A549 (cell line): ENCODE measurements at regions not wholly inside any gene's neighbourhood (a gene's known extent, or its start where the extent isn't known, plus 50 kb on each side); places are given as distances from the start of the nearest gene placed in this dataset.

Experiments
- ATAC-seq, 2 experiments: fragments of 200-7000 bp in 1 of 2; fragments of >200 bp in 1 of 2; cut with Nextera tagmentation in 1 of 2; cut with Tn5 transposase in 1 of 2; 3 replicates each; pipeline versions ENCODE4 v1.8.0 to v1.9.1; 2018 to 2020; ENCODE audit warnings: mild to moderate bottlenecking in 1 of 2, moderate library complexity in 1 of 2
- CTCF ChIA-PET: fragments of 300-600 bp; sonication (Branson Sonifier 250); formaldehyde crosslinking; extraction: SDS; loops from one replicate; lab custom pipeline; 2021; ENCODE audit warnings: antibody characterized with exemption, inconsistent platforms; lab: Yijun Ruan, JAX
- POLR2A ChIA-PET: fragments of 350-600 bp; formaldehyde crosslinking; extraction: SDS; loops from one replicate; lab custom pipeline; 2021; ENCODE audit warnings: antibody characterized with exemption, inconsistent platforms; lab: Yijun Ruan, JAX
- DNase-seq, 2 experiments: peaks; one replicate each; pipeline versions ENCODE4 v3.0.0 to v3.0.0-alpha.2; 2011 to 2016; ENCODE audit warnings: low read depth in 1 of 2, low spot score in 1 of 2
- FAIRE-seq: peaks from 2 replicates; lab custom pipeline; 2011; peaks lifted over from hg19 to GRCh38; lab: Jason Lieb, UNC
- H3K27ac ChIP-seq, 2 experiments: fragments of >200 bp; sonication (Bioruptor Twin); formaldehyde crosslinking; 3 replicates each; pipeline ENCODE4 v1.5.1; 2016 to 2017
- H3K4me1 ChIP-seq: fragments of >200 bp; sonication (Bioruptor Twin); formaldehyde crosslinking; 3 replicates; pipeline ENCODE4 v1.6.1; 2016
- H3K4me2 ChIP-seq: fragments of >200 bp; sonication (Bioruptor Twin); formaldehyde crosslinking; 3 replicates; pipeline ENCODE4 v1.6.1; 2016
- H3K4me3 ChIP-seq: fragments of >200 bp; sonication (Bioruptor Twin); formaldehyde crosslinking; 3 replicates; pipeline ENCODE4 v1.5.1; 2016
- H3K9me3 ChIP-seq: fragments of >200 bp; sonication (Bioruptor Twin); formaldehyde crosslinking; 3 replicates; pipeline ENCODE4 v1.6.1; 2016
- ATOH8 ChIP-seq: fragments of 250-450 bp; sonication (Bioruptor Pico); IDR thresholded peaks from 2 replicates; pipeline ENCODE4 v1.5.0; 2020; ENCODE audit warnings: low read depth, mild to moderate bottlenecking, moderate library complexity
- BCL3 ChIP-seq: fragments of >200 bp; sonication (Bioruptor Twin); formaldehyde crosslinking; IDR thresholded peaks from 3 replicates; pipeline ENCODE4 v1.6.1; 2016
- BHLHE40 ChIP-seq: IDR thresholded peaks from 2 replicates; pipeline ENCODE4 v1.6.1; 2012; ENCODE audit warnings: low read depth, low read length, inconsistent platforms
- CBX2 ChIP-seq: fragments of 200-600 bp; sonication (generic); IDR thresholded peaks from 2 replicates; pipeline ENCODE4 v1.6.1; 2016; ENCODE audit warnings: low read depth, mild to moderate bottlenecking, borderline replicate concordance
- CTCF ChIP-seq: fragments of >200 bp; sonication (Bioruptor Twin); formaldehyde crosslinking; IDR thresholded peaks from 3 replicates; pipeline ENCODE4 v1.5.1; 2016
- EHF ChIP-seq: fragments of 250-450 bp; sonication (Bioruptor Pico); IDR thresholded peaks from 2 replicates; pipeline ENCODE4 v1.5.0; 2020; ENCODE audit warnings: mild to moderate bottlenecking
- EP300 ChIP-seq, 2 experiments: fragments of >200 bp; sonication (Bioruptor Twin); formaldehyde crosslinking; IDR thresholded peaks; 2 replicates in 1 of 2; 3 replicates in 1 of 2; pipeline ENCODE4 v1.6.1; 2016 to 2017
- FOSB ChIP-seq: fragments of 250-450 bp; sonication (Bioruptor Pico); IDR thresholded peaks from 2 replicates; pipeline ENCODE4 v1.5.0; 2020; ENCODE audit warnings: mild to moderate bottlenecking, moderate library complexity
- FOSL2 ChIP-seq, 2 experiments: fragments of 450-650 bp in 1 of 2; fragments of >200 bp in 1 of 2; sonication (Bioruptor Twin) in 1 of 2; formaldehyde crosslinking; IDR thresholded peaks; 2 replicates each; pipeline versions ENCODE4 v1.5.0 to v1.6.1; 2016 to 2020; ENCODE audit warnings: mild to moderate bottlenecking in 1 of 2, moderate library complexity in 1 of 2
- GATA3 ChIP-seq: IDR thresholded peaks from 2 replicates; pipeline ENCODE4 v1.6.1; 2012; ENCODE audit warnings: borderline replicate concordance
- HES2 ChIP-seq: fragments of >200 bp; sonication (Bioruptor Twin); formaldehyde crosslinking; IDR thresholded peaks from 2 replicates; pipeline ENCODE4 v1.6.1; 2016
- HEYL ChIP-seq: fragments of 250-450 bp; sonication (Bioruptor Pico); IDR thresholded peaks from 2 replicates; pipeline ENCODE4 v1.8.0; 2021; ENCODE audit warnings: mild to moderate bottlenecking, moderate library complexity
- HOXB13 ChIP-seq: fragments of 250-450 bp; sonication (Bioruptor Pico); IDR thresholded peaks from 2 replicates; pipeline ENCODE4 v1.5.0; 2020; ENCODE audit warnings: low read depth, mild to moderate bottlenecking, moderate library complexity
- JUN ChIP-seq, 2 experiments: fragments of >200 bp; sonication (Bioruptor Twin); formaldehyde crosslinking; IDR thresholded peaks; 2 replicates in 1 of 2; 3 replicates in 1 of 2; pipeline ENCODE4 v1.6.1; 2016 to 2017
- JUNB ChIP-seq: fragments of >200 bp; sonication (Bioruptor Twin); formaldehyde crosslinking; IDR thresholded peaks from 2 replicates; pipeline ENCODE4 v1.6.1; 2016
- MAX ChIP-seq: IDR thresholded peaks from 2 replicates; pipeline ENCODE4 v1.6.1; 2012
- NFE2L2 ChIP-seq: fragments of 150-350 bp; conservative IDR thresholded peaks from 2 replicates; pipeline ENCODE4 v1.6.1; 2014; ENCODE audit warnings: low read length
- PBX3 ChIP-seq: IDR thresholded peaks from 2 replicates; pipeline ENCODE4 v1.6.1; 2012
- RAD21 ChIP-seq, 2 experiments: fragments of >200 bp in 1 of 2; sonication (Bioruptor Twin) in 1 of 2; formaldehyde crosslinking in 1 of 2; IDR thresholded peaks in 1 of 2; conservative IDR thresholded peaks in 1 of 2; 2 replicates in 1 of 2; 3 replicates in 1 of 2; pipeline ENCODE4 v1.6.1; 2012 to 2018; ENCODE audit warnings: inconsistent platforms in 1 of 2
- RFX5 ChIP-seq: fragments of 450-650 bp; IDR thresholded peaks from 2 replicates; pipeline ENCODE4 v1.7.1; 2014; ENCODE audit warnings: antibody characterized with exemption, mild to moderate bottlenecking, moderate library complexity
- SMC3 ChIP-seq: fragments of >200 bp; sonication (Bioruptor Twin); formaldehyde crosslinking; IDR thresholded peaks from 3 replicates; pipeline ENCODE4 v1.6.1; 2018; ENCODE audit warnings: inconsistent platforms
- SREBF2 ChIP-seq: fragments of 450-650 bp; IDR thresholded peaks from 2 replicates; pipeline ENCODE4 v1.6.1; 2014; ENCODE audit warnings: mild to moderate bottlenecking, moderate library complexity
- TFCP2L1 ChIP-seq: fragments of 250-450 bp; sonication (Bioruptor Pico); IDR thresholded peaks from 2 replicates; pipeline ENCODE4 v1.5.0; 2021; ENCODE audit warnings: mild to moderate bottlenecking
- USF2 ChIP-seq: fragments of 450-650 bp; IDR thresholded peaks from 2 replicates; pipeline ENCODE4 v1.6.1; 2014; ENCODE audit warnings: antibody characterized with exemption
- ZNF302 ChIP-seq: fragments of 250-450 bp; sonication (Bioruptor Pico); IDR thresholded peaks from 2 replicates; pipeline ENCODE4 v1.9.0; 2021; ENCODE audit warnings: inconsistent platforms, mild to moderate bottlenecking, moderate library complexity
- WGBS: methylation state at CpG from one replicate; pipeline ENCODE4 v1.1.6; 2017; ENCODE audit errors: missing lambda C conversion rate; 5-methylcytosine and 5-hydroxymethylcytosine counted together

- Histone ChIP-seq H3K4me1 (peaks cover 46% of the 10 kb centered on the region), H3K27ac (peak overlapping the region; percentile 61 to 68), H3K4me2 (peak overlapping the region; percentile 68), H3K9me3 (no peaks in the 10 kb centered on the region), H3K4me3 (no peak overlapping the region)
- POLR2A ChIA-PET: no interaction called here
- FAIRE-seq (no peak), ATAC-seq (peak; percentile 75 to 85), DNase-seq (peak; percentile 61 to 85)
- no peak for TF ChIP-seq ZNF302
- no peak for TF ChIP-seq RFX5
- TF ChIP-seq JUNB: peak; percentile 79
- peak; percentile 71 for TF ChIP-seq FOSL2 (IDR thresholded peaks at IDR 0.05)
- TF ChIP-seq FOSL2 (CRISPR knock-in tag; IDR thresholded peaks at IDR 0.05): 0 out of 2 replicates have a peak, but pooled peaks have one; percentile 40
- TF ChIP-seq SREBF2: no peak
- TF ChIP-seq FOSB (CRISPR knock-in tag): no peak
- no peak for TF ChIP-seq CTCF
- no peak for TF ChIP-seq PBX3
- 0 out of 5 replicates have a peak, but pooled peaks of 1 of the 2 experiments have one; percentile 28 for TF ChIP-seq JUN (IDR thresholded peaks at IDR 0.05)
- no peak for TF ChIP-seq USF2
- TF ChIP-seq CBX2: no peak
- no peak for TF ChIP-seq HES2
- no peak for TF ChIP-seq BHLHE40
- no peak for TF ChIP-seq TFCP2L1 (CRISPR knock-in tag)
- TF ChIP-seq HOXB13 (CRISPR knock-in tag): no peak
- no peak for TF ChIP-seq EHF
- TF ChIP-seq HEYL (CRISPR knock-in tag): no peak
- TF ChIP-seq NFE2L2: no peak
- TF ChIP-seq EP300 (IDR thresholded peaks at IDR 0.05): peak in 1 of 2 experiments; percentile 46; a peak in 1 of 5 replicates
- no peak for TF ChIP-seq BCL3
- peak; percentile 44; the same call in 1 of the 2 replicates for TF ChIP-seq MAX
- 0 out of 3 replicates have a peak, but pooled peaks have one; percentile 16 for TF ChIP-seq SMC3
- peak; percentile 46; the same call in 1 of the 2 replicates for TF ChIP-seq GATA3
- TF ChIP-seq ATOH8: no peak
- TF ChIP-seq RAD21 (conservative IDR thresholded peaks at IDR 0.05 in 1 of 2, IDR thresholded peaks at IDR 0.05 in 1 of 2): peak; percentile 8 to 26; a peak in 2 of 5 replicates
- WGBS: 4% methylated on average over 3 of the region's 3 CpGs
- CTCF ChIA-PET: no interaction called here
Observed at GRCh38 chr5:133691448-133691847, 79.1 kb upstream of the FSTL4 start.
